Activated CD4-positive, alpha-beta memory T cell treated with anti-CD3 and anti-CD28 coated beads, Interleukin-2, amount 10 ng/mL, durations not matched to agents 7 days and 5 days (primary cell): ENCODE measurements at regions not wholly inside any gene's neighbourhood (a gene's known extent, or its start where the extent isn't known, plus 50 kb on each side); places are given as distances from the start of the nearest gene placed in this dataset.

Experiments
- CTCF ChIA-PET: fragments of 350-600 bp; sonication (Branson Sonifier 250); formaldehyde crosslinking; loops from one replicate; lab custom pipeline; 2021; ENCODE audit warnings: antibody characterized with exemption, inconsistent platforms; lab: Charles Lee
- POLR2A ChIA-PET: fragments of 350-600 bp; sonication (Branson Sonifier 250); formaldehyde crosslinking; loops from one replicate; lab custom pipeline; 2021; ENCODE audit warnings: antibody characterized with exemption; lab: Charles Lee
- DNase-seq: peaks from one replicate; pipeline ENCODE4 v3.0.0-alpha.2; 2020
- H3K27ac Mint-ChIP-seq: one replicate; pipeline ENCODE4 v1.8.0; 2021; ENCODE audit warnings: mild to moderate bottlenecking, mixed read lengths
- H3K27me3 Mint-ChIP-seq: one replicate; pipeline ENCODE4 v1.8.0; 2021; ENCODE audit warnings: mixed read lengths
- H3K36me3 Mint-ChIP-seq: one replicate; pipeline ENCODE4 v1.8.0; 2021; ENCODE audit warnings: low read depth, mixed read lengths
- H3K4me1 Mint-ChIP-seq: one replicate; pipeline ENCODE4 v1.8.0; 2021; ENCODE audit warnings: mixed read lengths
- H3K4me3 Mint-ChIP-seq: one replicate; pipeline ENCODE4 v1.8.0; 2021; ENCODE audit warnings: mild to moderate bottlenecking, mixed read lengths
- H3K9me3 Mint-ChIP-seq: one replicate; pipeline ENCODE4 v1.8.0; 2021; ENCODE audit warnings: mixed read lengths

- DNase-seq = no peak
- ChIA-PET CTCF (no interaction called here), POLR2A (no interaction called here)
- Mint-ChIP-seq H3K27me3 (no peaks in the 10 kb centered on the region), H3K4me1 (no peaks in the 10 kb centered on the region), H3K4me3 (no peak overlapping the region), H3K36me3 (no peaks in the 10 kb centered on the region), H3K27ac (no peak overlapping the region), H3K9me3 (no peaks in the 10 kb centered on the region)
Measured at GRCh38 chr10:2745666-2746065, 321.7 kb upstream of the PFKP start.

- ChIA-PET CTCF (interaction anchor here (0.7 kb wide), 1 partner anchor 18 kb away, joined by 3 read pairs; no protein-coding TSS in a partner anchor), POLR2A (no interaction called here)
- H3K27ac Mint-ChIP-seq = no peak overlapping the region
- H3K9me3 Mint-ChIP-seq = no peaks in the 10 kb centered on the region
- H3K27me3 Mint-ChIP-seq = no peaks in the 10 kb centered on the region
- H3K4me3 Mint-ChIP-seq = no peak overlapping the region
- H3K4me1 Mint-ChIP-seq = no peaks in the 10 kb centered on the region
- no peaks in the 10 kb centered on the region for H3K36me3 Mint-ChIP-seq
- DNase-seq = no peak
Measured at GRCh38 chr10:2744547-2745200, 322.7 kb upstream of the PFKP start.

GRCh38 chr10:2734603-2735002 is 332.7 kb upstream of the PFKP start:
- ChIA-PET CTCF (no interaction called here), POLR2A (no interaction called here)
- H3K36me3 Mint-ChIP-seq = no peaks in the 10 kb centered on the region
- no peak overlapping the region for H3K4me3 Mint-ChIP-seq
- no peak overlapping the region for H3K27ac Mint-ChIP-seq
- H3K9me3 Mint-ChIP-seq = peaks cover 2% of the 10 kb centered on the region
- DNase-seq = no peak
- H3K4me1 Mint-ChIP-seq = no peaks in the 10 kb centered on the region
- H3K27me3 Mint-ChIP-seq = no peaks in the 10 kb centered on the region

- Mint-ChIP-seq H3K27me3 (no peaks in the 10 kb centered on the region), H3K4me1 (no peaks in the 10 kb centered on the region), H3K9me3 (peaks cover 2% of the 10 kb centered on the region), H3K36me3 (no peaks in the 10 kb centered on the region), H3K27ac (no peak overlapping the region), H3K4me3 (no peak overlapping the region)
- ChIA-PET CTCF (no interaction called here), POLR2A (no interaction called here)
- no peak for DNase-seq
Measured at GRCh38 chr10:2733278-2733963, 333.9 kb upstream of the PFKP start.

GRCh38 chr10:2731940-2732339 is 335.4 kb upstream of the PFKP start:
- Mint-ChIP-seq H3K9me3 (peaks cover 2% of the 10 kb centered on the region), H3K36me3 (no peaks in the 10 kb centered on the region), H3K4me3 (no peak overlapping the region), H3K27me3 (no peaks in the 10 kb centered on the region), H3K27ac (no peak overlapping the region), H3K4me1 (no peaks in the 10 kb centered on the region)
- POLR2A ChIA-PET = no interaction called here
- no peak for DNase-seq
- CTCF ChIA-PET = no interaction called here

- DNase-seq = no peak
- Mint-ChIP-seq H3K4me1 (no peaks in the 10 kb centered on the region), H3K27me3 (no peaks in the 10 kb centered on the region), H3K27ac (no peak overlapping the region), H3K9me3 (peaks cover 2% of the 10 kb centered on the region), H3K36me3 (no peaks in the 10 kb centered on the region), H3K4me3 (no peak overlapping the region)
- CTCF ChIA-PET = no interaction called here
- POLR2A ChIA-PET = no interaction called here
Measured at GRCh38 chr10:2729197-2729596, 338.2 kb upstream of the PFKP start.

GRCh38 chr10:2728087-2728486 is 339.3 kb upstream of the PFKP start:
- Mint-ChIP-seq H3K4me1 (no peaks in the 10 kb centered on the region), H3K9me3 (peaks cover 2% of the 10 kb centered on the region), H3K27ac (no peak overlapping the region), H3K4me3 (no peak overlapping the region), H3K36me3 (no peaks in the 10 kb centered on the region), H3K27me3 (no peaks in the 10 kb centered on the region)
- POLR2A ChIA-PET = no interaction called here
- CTCF ChIA-PET = no interaction called here
- no peak for DNase-seq

GRCh38 chr10:2716596-2716995 is 350.8 kb upstream of the PFKP start:
- Mint-ChIP-seq H3K9me3 (no peaks in the 10 kb centered on the region), H3K27ac (no peak overlapping the region), H3K4me3 (no peak overlapping the region), H3K36me3 (no peaks in the 10 kb centered on the region), H3K4me1 (no peaks in the 10 kb centered on the region), H3K27me3 (no peaks in the 10 kb centered on the region)
- POLR2A ChIA-PET = no interaction called here
- CTCF ChIA-PET = no interaction called here
- no peak for DNase-seq

GRCh38 chr10:2714597-2714996 is 352.8 kb upstream of the PFKP start:
- Mint-ChIP-seq H3K4me3 (no peak overlapping the region), H3K27ac (no peak overlapping the region), H3K4me1 (no peaks in the 10 kb centered on the region), H3K36me3 (no peaks in the 10 kb centered on the region), H3K27me3 (no peaks in the 10 kb centered on the region), H3K9me3 (no peaks in the 10 kb centered on the region)
- ChIA-PET POLR2A (no interaction called here), CTCF (no interaction called here)
- no peak for DNase-seq

- ChIA-PET POLR2A (no interaction called here), CTCF (no interaction called here)
- Mint-ChIP-seq H3K4me3 (no peak overlapping the region), H3K27ac (no peak overlapping the region), H3K4me1 (no peaks in the 10 kb centered on the region), H3K27me3 (no peaks in the 10 kb centered on the region), H3K9me3 (no peaks in the 10 kb centered on the region), H3K36me3 (no peaks in the 10 kb centered on the region)
- no peak for DNase-seq
Measured at GRCh38 chr10:2703953-2704352, 363.4 kb upstream of the PFKP start.

GRCh38 chr10:2701802-2702201 is 365.5 kb upstream of the PFKP start:
- no peaks in the 10 kb centered on the region for H3K4me1 Mint-ChIP-seq
- no peak overlapping the region for H3K4me3 Mint-ChIP-seq
- H3K36me3 Mint-ChIP-seq = no peaks in the 10 kb centered on the region
- ChIA-PET CTCF (no interaction called here), POLR2A (no interaction called here)
- DNase-seq = no peak
- no peaks in the 10 kb centered on the region for H3K27me3 Mint-ChIP-seq
- H3K9me3 Mint-ChIP-seq = no peaks in the 10 kb centered on the region
- no peak overlapping the region for H3K27ac Mint-ChIP-seq

- Mint-ChIP-seq H3K4me3 (no peak overlapping the region), H3K27me3 (no peaks in the 10 kb centered on the region), H3K9me3 (no peaks in the 10 kb centered on the region), H3K36me3 (no peaks in the 10 kb centered on the region), H3K27ac (no peak overlapping the region), H3K4me1 (no peaks in the 10 kb centered on the region)
- ChIA-PET POLR2A (no interaction called here), CTCF (no interaction called here)
- no peak for DNase-seq
Measured at GRCh38 chr10:2700626-2701305, 366.6 kb upstream of the PFKP start.

GRCh38 chr10:2688958-2689357 is 378.4 kb upstream of the PFKP start:
- H3K27me3 Mint-ChIP-seq = no peaks in the 10 kb centered on the region

More at GRCh38 chr10:2688958-2689357, 378.4 kb upstream of the PFKP start:
- ChIA-PET CTCF (no interaction called here), POLR2A (no interaction called here)
- Mint-ChIP-seq H3K4me3 (no peak overlapping the region), H3K4me1 (no peaks in the 10 kb centered on the region), H3K27ac (no peak overlapping the region), H3K36me3 (no peaks in the 10 kb centered on the region), H3K9me3 (no peaks in the 10 kb centered on the region)
- DNase-seq = no peak
